ENCODE measurements at regions not wholly inside any gene's neighbourhood (a gene's known extent, or its start where the extent isn't known, plus 50 kb on each side); places are given as distances from the start of the nearest gene placed in this dataset.

GRCh38 chr6:121764493-121764892, 329.0 kb downstream of the GJA1 start:
- Histone ChIP-seq H4K20me1 (replicated peaks; ENCODE audit: control insufficient read depth, insufficient read depth, low read length) (no peaks in the 10 kb centered on the region), H3K4me2 (ENCODE audit: insufficient read depth, low read length) (no peak overlapping the region), H3K4me3 (no peak overlapping the region), H3K9me1 (ENCODE audit: control insufficient read depth, insufficient read depth, low read length) (no peaks in the 10 kb centered on the region), H3K27me3 (ENCODE audit: control insufficient read depth in 2 of 2, insufficient read depth in 2 of 2, low read length in 2 of 2) (no peaks in the 10 kb centered on the region), H2AFZ (ENCODE audit: low read depth, low read length) (no peak overlapping the region), H3K27ac (ENCODE audit: extremely low read depth, low read depth, low read length) (no peak overlapping the region), H3K9me3 (replicated peaks; ENCODE audit: control insufficient read depth, insufficient read depth, low read depth, low read length) (no peaks in the 10 kb centered on the region), H3K79me2 (ENCODE audit: control insufficient read depth, insufficient read depth, low read length) (no peaks in the 10 kb centered on the region), H3K9ac (ENCODE audit: insufficient read depth in 1 of 2, low read depth in 2 of 2, low read length in 2 of 2) (no peak overlapping the region), H3K4me1 (replicated peaks in 1 of 2; ENCODE audit: control insufficient read depth in 2 of 2, insufficient read depth in 2 of 2, low read length in 2 of 2) (no peaks in the 10 kb centered on the region), H3K36me3 (ENCODE audit: control insufficient read depth, insufficient read depth, low read length) (no peaks in the 10 kb centered on the region)
- intact Hi-C loops (cut with micrococcal nuclease) (no loop called here), in situ Hi-C loops (cut with MboI) (no loop called here)
- no peak for DNase-seq (ENCODE audit: extremely low read depth in 1 of 4, low spot score in 3 of 4)
- no TSS peak for BruUV-seq (replicated peaks)
- WGBS (ENCODE audit: insufficient coverage, low coverage, missing lambda C conversion rate), result 0% methylated on average over 3 of the region's 3 CpGs
- ChIA-PET CTCF (ENCODE audit: low intra/inter-chr PET ratio) (no interaction called here), POLR2A (no interaction called here)
- TF ChIP-seq SMARCA5 (IDR thresholded peaks at IDR 0.05), result no peak
- no peak for TF ChIP-seq FOS (IDR thresholded peaks at IDR 0.05; ENCODE audit: extremely low read depth, insufficient read length)
- no peak for TF ChIP-seq ZKSCAN1 (IDR thresholded peaks at IDR 0.05; ENCODE audit: low read depth, low read length)
- no peak for TF ChIP-seq U2AF1 (optimal IDR thresholded peaks at IDR 0.05; ENCODE audit: low read depth, low read length)
- no peak for TF ChIP-seq MAFF (IDR thresholded peaks at IDR 0.05; ENCODE audit: low read length)
- TF ChIP-seq RAD51 (IDR thresholded peaks at IDR 0.05; ENCODE audit: borderline replicate concordance, low read depth), result no peak
- TF ChIP-seq ZNF217 (CRISPR knock-in tag; IDR thresholded peaks at IDR 0.05), result no peak
- TF ChIP-seq MIER1 (IDR thresholded peaks at IDR 0.05; ENCODE audit: low read depth), result no peak
- TF ChIP-seq ZNF75A (CRISPR knock-in tag; IDR thresholded peaks at IDR 0.05), result no peak
- no peak for TF ChIP-seq NCOA4 (IDR thresholded peaks at IDR 0.05; ENCODE audit: partially characterized antibody)
- TF ChIP-seq SMARCE1 (IDR thresholded peaks at IDR 0.05), result no peak
- TF ChIP-seq MLLT1 (IDR thresholded peaks at IDR 0.05), result no peak
- no peak for TF ChIP-seq HLTF (IDR thresholded peaks at IDR 0.05)
- no peak for TF ChIP-seq ZNF696 (CRISPR knock-in tag; conservative IDR thresholded peaks at IDR 0.05)
- TF ChIP-seq ELF4 (CRISPR knock-in tag; IDR thresholded peaks at IDR 0.05), result no peak
- no peak for TF ChIP-seq ESRRA (IDR thresholded peaks at IDR 0.05; ENCODE audit: borderline replicate concordance, low read depth)
- ATAC-seq, result no peak
- no peak for FAIRE-seq

Data from K562 (cell line).